IPS-20b (cell line): ENCODE measurements at regions not wholly inside any gene's neighbourhood (a gene's known extent, or its start where the extent isn't known, plus 50 kb on each side); places are given as distances from the start of the nearest gene placed in this dataset.

Experiments
- H3K27ac ChIP-seq: one replicate; pipeline ENCODE4 v1.5.1; 2013; ENCODE audit warnings: low read length
- H3K27me3 ChIP-seq: 2 replicates; pipeline ENCODE4 v1.6.1; 2013; ENCODE audit warnings: mild to moderate bottlenecking, low read length, inconsistent platforms; ENCODE audit not compliant: insufficient read depth
- H3K36me3 ChIP-seq: 2 replicates; pipeline ENCODE4 v1.6.1; 2013; ENCODE audit warnings: low read depth, mild to moderate bottlenecking, inconsistent platforms, low read length, moderate library complexity; ENCODE audit not compliant: insufficient read depth
- H3K4me1 ChIP-seq: 2 replicates; pipeline ENCODE4 v1.6.1; 2013; ENCODE audit warnings: mild to moderate bottlenecking, control low read depth, inconsistent platforms, low read length, moderate library complexity; ENCODE audit not compliant: insufficient read depth
- H3K4me3 ChIP-seq: 2 replicates; pipeline ENCODE4 v1.5.1; 2013; ENCODE audit warnings: mild to moderate bottlenecking, low read length, inconsistent platforms
- H3K9ac ChIP-seq: 2 replicates; pipeline ENCODE4 v1.6.1; 2013; ENCODE audit warnings: low read depth, mild to moderate bottlenecking, inconsistent platforms, low read length, moderate library complexity
- H3K9me3 ChIP-seq: 2 replicates; pipeline ENCODE4 v1.6.1; 2013; ENCODE audit warnings: mild to moderate bottlenecking, low read depth, low read length, inconsistent platforms; ENCODE audit not compliant: insufficient read depth

- no peaks in the 10 kb centered on the region for H3K9me3 ChIP-seq
- H3K4me3 ChIP-seq = no peak overlapping the region; the same call in 1 of the 2 replicates
- H3K36me3 ChIP-seq = no peaks in the 10 kb centered on the region
- no peak overlapping the region for H3K9ac ChIP-seq
- no peaks in the 10 kb centered on the region for H3K4me1 ChIP-seq
- H3K27ac ChIP-seq = no peak overlapping the region
- no peaks in the 10 kb centered on the region for H3K27me3 ChIP-seq
Observed at GRCh38 chr18:51537487-51537886, 340.0 kb upstream of the MEX3C start.

GRCh38 chr18:51540562-51540961 lies 343.1 kb upstream of the MEX3C start:
- no peak overlapping the region for H3K4me3 ChIP-seq
- H3K36me3 ChIP-seq = no peaks in the 10 kb centered on the region
- no peaks in the 10 kb centered on the region for H3K9me3 ChIP-seq
- H3K27ac ChIP-seq = no peak overlapping the region
- no peaks in the 10 kb centered on the region for H3K27me3 ChIP-seq
- no peak overlapping the region for H3K9ac ChIP-seq
- no peaks in the 10 kb centered on the region for H3K4me1 ChIP-seq

- no peak overlapping the region for H3K27ac ChIP-seq
- no peak overlapping the region for H3K9ac ChIP-seq
- no peaks in the 10 kb centered on the region for H3K27me3 ChIP-seq
- no peaks in the 10 kb centered on the region for H3K9me3 ChIP-seq
- no peaks in the 10 kb centered on the region for H3K36me3 ChIP-seq
- H3K4me3 ChIP-seq = no peak overlapping the region
- H3K4me1 ChIP-seq = no peaks in the 10 kb centered on the region
Observed at GRCh38 chr18:51541230-51541629, 343.7 kb upstream of the MEX3C start.

GRCh38 chr18:51543658-51544155 lies 346.2 kb upstream of the MEX3C start:
- Histone ChIP-seq H3K9me3 (no peaks in the 10 kb centered on the region), H3K27ac (no peak overlapping the region), H3K4me3 (no peak overlapping the region), H3K36me3 (no peaks in the 10 kb centered on the region), H3K4me1 (no peaks in the 10 kb centered on the region), H3K27me3 (no peaks in the 10 kb centered on the region), H3K9ac (no peak overlapping the region)

- H3K27me3 ChIP-seq = no peaks in the 10 kb centered on the region
- H3K9ac ChIP-seq = no peak overlapping the region
- no peaks in the 10 kb centered on the region for H3K36me3 ChIP-seq
- no peak overlapping the region for H3K27ac ChIP-seq
- no peak overlapping the region for H3K4me3 ChIP-seq
- no peaks in the 10 kb centered on the region for H3K9me3 ChIP-seq
- no peaks in the 10 kb centered on the region for H3K4me1 ChIP-seq
Observed at GRCh38 chr18:51545446-51545845, 348.0 kb upstream of the MEX3C start.

- H3K36me3 ChIP-seq = no peaks in the 10 kb centered on the region
- H3K9me3 ChIP-seq = no peaks in the 10 kb centered on the region
- H3K9ac ChIP-seq = no peak overlapping the region
- no peak overlapping the region for H3K27ac ChIP-seq
- no peaks in the 10 kb centered on the region for H3K27me3 ChIP-seq
- no peaks in the 10 kb centered on the region; the same call in 1 of the 2 replicates for H3K4me1 ChIP-seq
- H3K4me3 ChIP-seq = no peak overlapping the region
Observed at GRCh38 chr18:51559198-51559901, 361.9 kb upstream of the MEX3C start.

GRCh38 chr18:51559902-51560287 lies 362.4 kb upstream of the MEX3C start:
- H3K27ac ChIP-seq = no peak overlapping the region
- H3K9me3 ChIP-seq = no peaks in the 10 kb centered on the region
- no peak overlapping the region for H3K4me3 ChIP-seq
- no peaks in the 10 kb centered on the region; the same call in 1 of the 2 replicates for H3K4me1 ChIP-seq
- no peak overlapping the region for H3K9ac ChIP-seq
- no peaks in the 10 kb centered on the region for H3K36me3 ChIP-seq
- no peaks in the 10 kb centered on the region for H3K27me3 ChIP-seq

GRCh38 chr18:51561821-51562220 lies 364.3 kb upstream of the MEX3C start:
- H3K27me3 ChIP-seq = no peaks in the 10 kb centered on the region
- H3K9ac ChIP-seq = no peak overlapping the region
- H3K4me3 ChIP-seq = no peak overlapping the region
- no peaks in the 10 kb centered on the region; the same call in 1 of the 2 replicates for H3K4me1 ChIP-seq
- H3K9me3 ChIP-seq = no peaks in the 10 kb centered on the region
- no peak overlapping the region for H3K27ac ChIP-seq
- H3K36me3 ChIP-seq = no peaks in the 10 kb centered on the region

- Histone ChIP-seq H3K9me3 (no peaks in the 10 kb centered on the region), H3K36me3 (no peaks in the 10 kb centered on the region)
Observed at GRCh38 chr18:51562866-51563265, 365.4 kb upstream of the MEX3C start.

GRCh38 chr18:51563396-51563795 lies 365.9 kb upstream of the MEX3C start:
- H3K4me3 ChIP-seq = no peak overlapping the region
- no peak overlapping the region for H3K27ac ChIP-seq
- no peaks in the 10 kb centered on the region for H3K36me3 ChIP-seq
- no peaks in the 10 kb centered on the region; the same call in 1 of the 2 replicates for H3K4me1 ChIP-seq
- H3K9ac ChIP-seq = no peak overlapping the region
- no peaks in the 10 kb centered on the region for H3K27me3 ChIP-seq
- H3K9me3 ChIP-seq = no peaks in the 10 kb centered on the region

More at GRCh38 chr18:51562866-51563265, 365.4 kb upstream of the MEX3C start:
- Histone ChIP-seq H3K4me3 (no peak overlapping the region), H3K27ac (no peak overlapping the region), H3K4me1 (no peaks in the 10 kb centered on the region; the same call in 1 of the 2 replicates), H3K9ac (no peak overlapping the region), H3K27me3 (no peaks in the 10 kb centered on the region)

- Histone ChIP-seq H3K27me3 (no peaks in the 10 kb centered on the region), H3K9me3 (no peaks in the 10 kb centered on the region), H3K36me3 (no peaks in the 10 kb centered on the region), H3K4me3 (no peak overlapping the region), H3K4me1 (no peaks in the 10 kb centered on the region), H3K27ac (no peak overlapping the region), H3K9ac (no peak overlapping the region)
Observed at GRCh38 chr18:51568151-51568550, 370.7 kb upstream of the MEX3C start.

- no peak overlapping the region for H3K9ac ChIP-seq
- no peak overlapping the region for H3K27ac ChIP-seq
- no peaks in the 10 kb centered on the region for H3K9me3 ChIP-seq
- H3K36me3 ChIP-seq = no peaks in the 10 kb centered on the region
- H3K4me3 ChIP-seq = no peak overlapping the region
- H3K27me3 ChIP-seq = no peaks in the 10 kb centered on the region
- H3K4me1 ChIP-seq = no peaks in the 10 kb centered on the region
Observed at GRCh38 chr18:51569153-51569552, 371.7 kb upstream of the MEX3C start.
